Common myeloid progenitor, CD34-positive (primary cell): ENCODE measurements at regions not wholly inside any gene's neighbourhood (a gene's known extent, or its start where the extent isn't known, plus 50 kb on each side); places are given as distances from the start of the nearest gene placed in this dataset.
A peak's percentile ranks its signal among the peaks of the same experiment; 100 is the strongest.

Source experiments
- CTCF ChIA-PET: fragments of 350-600 bp; sonication (Branson Sonifier 250); formaldehyde crosslinking; loops from one replicate; lab custom pipeline; 2021; ENCODE audit warnings: antibody characterized with exemption; lab: Charles Lee
- POLR2A ChIA-PET: fragments of 350-600 bp; sonication (Branson Sonifier 250); formaldehyde crosslinking; loops from one replicate; lab custom pipeline; 2021; ENCODE audit warnings: antibody characterized with exemption; lab: Charles Lee
- DNase-seq, 3 donors: peaks; one replicate each; pipeline versions ENCODE4 v3.0.0 to v3.0.0-alpha.2; 2013
- H3K27ac ChIP-seq, 2 experiments: 1 replicate in 1 of 2; 2 replicates in 1 of 2; pipeline ENCODE4 v1.7.0; 2013; ENCODE audit warnings: inconsistent platforms in 2 of 2, low read length in 2 of 2, mild to moderate bottlenecking in 2 of 2, low read depth in 1 of 2, moderate library complexity in 1 of 2; ENCODE audit not compliant: severe bottlenecking in 2 of 2, insufficient read depth in 1 of 2, poor library complexity in 1 of 2
- H3K27me3 ChIP-seq, 5 experiments: replicated peaks in 2 of 5; 1 replicate in 3 of 5; 2 replicates in 2 of 5; pipeline versions ENCODE4 v1.6.1 to v1.7.0; 2013; ENCODE audit warnings: low read length in 4 of 5, mild to moderate bottlenecking in 2 of 5, moderate library complexity in 2 of 5, inconsistent platforms in 1 of 5; ENCODE audit not compliant: insufficient read depth in 5 of 5, control insufficient read depth in 4 of 5
- H3K36me3 ChIP-seq, 4 experiments: 1 replicate in 2 of 4; 2 replicates in 2 of 4; pipeline versions ENCODE4 v1.6.1 to v1.7.0; 2013; ENCODE audit warnings: low read length in 3 of 4, control low read depth in 1 of 4, mild to moderate bottlenecking in 1 of 4; ENCODE audit not compliant: control insufficient read depth in 4 of 4, insufficient read depth in 4 of 4
- H3K4me1 ChIP-seq, 4 experiments: 1 replicate in 3 of 4; 2 replicates in 1 of 4; pipeline versions ENCODE4 v1.6.1 to v1.7.1; 2013; ENCODE audit warnings: low read length in 3 of 4, mild to moderate bottlenecking in 3 of 4, control low read depth in 1 of 4, inconsistent platforms in 1 of 4, moderate library complexity in 1 of 4; ENCODE audit not compliant: control insufficient read depth in 4 of 4, insufficient read depth in 4 of 4; ENCODE audit errors: control extremely low read depth in 1 of 4
- H3K4me3 ChIP-seq, 7 experiments: 1 replicate in 4 of 7; 2 replicates in 3 of 7; pipeline versions ENCODE4 v1.5.1 to v1.7.0; 2013; ENCODE audit warnings: mild to moderate bottlenecking in 7 of 7, low read length in 6 of 7, moderate library complexity in 6 of 7, inconsistent platforms in 2 of 7, low read depth in 2 of 7, control low read depth in 1 of 7; ENCODE audit not compliant: insufficient read depth in 4 of 7, control insufficient read depth in 1 of 7; ENCODE audit errors: extremely low read depth in 1 of 7
- H3K9me3 ChIP-seq, 5 experiments: 1 replicate in 4 of 5; 2 replicates in 1 of 5; pipeline versions ENCODE4 v1.6.1 to v1.7.1; 2013; ENCODE audit warnings: low read length in 4 of 5, mild to moderate bottlenecking in 2 of 5, inconsistent platforms in 1 of 5, low read depth in 1 of 5, moderate library complexity in 1 of 5; ENCODE audit not compliant: control insufficient read depth in 4 of 5, insufficient read depth in 2 of 5; ENCODE audit errors: control extremely low read depth in 1 of 5
- WGBS: methylation state at CpG from one replicate; pipeline ENCODE4 v1.1.5; 2013; ENCODE audit not compliant: insufficient coverage; 5-methylcytosine and 5-hydroxymethylcytosine counted together

DNA sequence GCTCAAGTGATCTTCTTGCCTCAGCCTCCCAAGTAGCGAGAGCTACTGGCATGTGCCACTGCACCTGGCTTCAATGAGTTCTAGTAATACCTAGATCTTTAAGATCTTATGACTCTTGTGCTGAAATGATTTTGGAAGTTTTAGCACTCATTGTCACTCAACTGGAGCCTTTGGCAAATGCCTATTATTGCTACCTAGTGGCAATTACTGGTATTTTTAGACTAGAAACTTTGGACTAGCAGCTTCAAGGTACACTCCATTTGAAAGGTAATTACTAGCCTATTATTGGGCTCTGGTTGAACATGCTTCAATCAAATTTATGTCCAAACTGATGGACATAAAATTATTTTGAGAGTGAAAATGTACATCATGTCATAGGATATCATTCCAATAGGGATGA, 80.7 kb upstream of the MUCL1 start:
- Histone ChIP-seq H3K9me3 (no peaks in the 10 kb centered on the region), H3K4me1 (no peaks in the 10 kb centered on the region), H3K27me3 (peaks cover 0 to 4% (median 0%) of the 10 kb centered on the region in 5 experiments), H3K27ac (no peak overlapping the region), H3K4me3 (no peak overlapping the region), H3K36me3 (no peaks in the 10 kb centered on the region)
- POLR2A ChIA-PET: no interaction called here
- CTCF ChIA-PET: interaction anchor here (1.2 kb wide), 1 partner anchor 177 kb away, joined by 3 read pairs; no protein-coding TSS in a partner anchor
- DNase-seq: no peak
- 100% methylated on average over 1 of the region's 1 CpG for WGBS

DNA sequence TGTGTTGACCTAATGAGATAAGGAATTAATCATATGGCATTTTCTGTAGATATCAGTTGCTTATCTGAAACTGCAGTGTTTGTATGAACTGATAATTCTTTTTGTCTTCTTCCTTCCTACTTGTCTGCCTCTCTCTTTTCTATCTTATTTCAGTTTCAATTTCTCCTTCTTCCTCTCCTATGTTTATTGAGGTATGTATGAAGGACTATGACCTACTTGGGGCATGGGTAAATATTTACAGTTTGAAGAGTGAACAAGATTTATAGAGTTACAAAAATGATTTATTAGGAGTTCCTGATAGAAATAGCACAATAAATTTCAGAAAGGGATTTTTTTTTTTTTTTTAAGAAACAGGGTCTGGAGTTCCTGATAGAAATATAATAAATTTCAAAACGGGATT, 88.7 kb upstream of the MUCL1 start:
- ChIA-PET CTCF (interaction anchor here (2.7 kb wide), 1 partner anchor 15 kb away, joined by 12 read pairs; no protein-coding TSS in a partner anchor), POLR2A (no interaction called here)
- DNase-seq: peak in 1 of 3 donors; percentile 16
- peaks cover 0 to 3% (median 0%) of the 10 kb centered on the region in 4 experiments for H3K4me1 ChIP-seq
- no peak overlapping the region for H3K4me3 ChIP-seq
- H3K36me3 ChIP-seq: no peaks in the 10 kb centered on the region
- whole genome bisulfite sequencing: no CpG with 5 or more reads among the region's 1 CpG
- no peaks in the 10 kb centered on the region for H3K27me3 ChIP-seq
- no peaks in the 10 kb centered on the region for H3K9me3 ChIP-seq
- H3K27ac ChIP-seq: no peak overlapping the region

GRCh38 chr12:54762390-54762789, 91.9 kb upstream of the MUCL1 start:
- POLR2A ChIA-PET: no interaction called here
- CTCF ChIA-PET: interaction anchor here (1.3 kb wide), 1 partner anchor 12 kb away, joined by 4 read pairs; no protein-coding TSS in a partner anchor
- no peak overlapping the region for H3K27ac ChIP-seq
- 100% methylated on average over 1 of the region's 1 CpG for WGBS
- DNase-seq: no peak
- H3K9me3 ChIP-seq: peaks cover 0 to 10% (median 1%) of the 10 kb centered on the region in 5 experiments
- peaks cover 0 to 3% (median 0%) of the 10 kb centered on the region in 4 experiments for H3K4me1 ChIP-seq
- no peaks in the 10 kb centered on the region for H3K27me3 ChIP-seq
- H3K4me3 ChIP-seq: no peak overlapping the region
- no peaks in the 10 kb centered on the region for H3K36me3 ChIP-seq

DNA sequence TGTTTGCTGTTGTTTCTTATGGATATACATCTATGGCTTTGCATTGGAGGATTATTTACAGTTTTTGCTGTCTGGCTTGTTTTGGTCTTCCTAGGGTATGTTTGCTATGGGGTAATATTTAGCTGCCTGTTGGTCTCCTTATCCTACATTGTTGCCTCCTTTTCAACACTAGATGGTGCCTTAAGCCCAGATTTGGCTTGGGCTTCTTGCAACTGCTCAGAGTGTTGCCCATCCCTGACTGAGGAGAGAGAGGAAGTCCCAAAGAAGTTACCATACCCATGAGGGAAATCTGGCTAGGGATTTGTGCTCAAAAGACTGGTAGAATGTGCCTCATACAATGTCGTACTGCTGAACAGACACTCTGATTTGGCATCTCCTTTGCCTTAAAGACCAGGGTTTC, 94.6 kb upstream of the MUCL1 start:
- no peaks in the 10 kb centered on the region for H3K27me3 ChIP-seq
- H3K9me3 ChIP-seq: peaks cover 0 to 10% (median 1%) of the 10 kb centered on the region in 5 experiments
- no peak overlapping the region for H3K4me3 ChIP-seq
- 42% methylated on average over 1 of the region's 1 CpG for WGBS
- no peaks in the 10 kb centered on the region for H3K36me3 ChIP-seq
- no peaks in the 10 kb centered on the region for H3K4me1 ChIP-seq
- POLR2A ChIA-PET: no interaction called here
- peak; percentile 47 to 64 (median 61) for DNase-seq
- no peak overlapping the region for H3K27ac ChIP-seq
- CTCF ChIA-PET: interaction anchor here (0.7 to 2.0 kb wide), 13 partner anchors 10 to 328 kb away, joined by 3 to 13 read pairs (median 5); partner anchors contain the start of gene MUCL1

DNA sequence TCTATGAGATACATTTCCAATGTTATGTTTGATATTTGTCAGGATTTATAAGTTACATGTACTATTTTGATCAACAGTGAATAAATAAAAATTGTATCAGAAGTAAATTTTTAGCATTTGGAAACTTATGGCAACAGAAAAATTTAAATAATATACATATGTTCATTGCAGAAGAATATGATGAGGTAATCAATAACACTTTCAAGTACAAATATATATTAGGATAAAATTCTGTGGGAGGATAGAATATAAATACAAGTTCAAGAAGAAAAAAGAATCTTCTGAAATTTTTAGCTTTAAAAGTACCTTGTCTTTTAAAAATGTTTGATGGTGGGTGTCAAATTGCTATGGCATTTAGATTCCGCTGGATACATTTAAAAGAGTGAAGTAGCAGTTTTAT, 102.8 kb upstream of the MUCL1 start:
- 100% methylated on average over 1 of the region's 1 CpG for WGBS
- no peak overlapping the region for H3K4me3 ChIP-seq
- no peak overlapping the region for H3K27ac ChIP-seq
- H3K4me1 ChIP-seq: peaks cover 6 to 12% (median 11%) of the 10 kb centered on the region in 4 experiments
- DNase-seq: no peak
- ChIA-PET POLR2A (no interaction called here), CTCF (interaction anchor here (1.1 to 4.4 kb wide), 5 partner anchors 50 to 320 kb away, joined by 4 to 61 read pairs (median 30); no protein-coding TSS in a partner anchor)
- no peaks in the 10 kb centered on the region for H3K27me3 ChIP-seq
- no peaks in the 10 kb centered on the region for H3K36me3 ChIP-seq
- H3K9me3 ChIP-seq: no peaks in the 10 kb centered on the region

DNA sequence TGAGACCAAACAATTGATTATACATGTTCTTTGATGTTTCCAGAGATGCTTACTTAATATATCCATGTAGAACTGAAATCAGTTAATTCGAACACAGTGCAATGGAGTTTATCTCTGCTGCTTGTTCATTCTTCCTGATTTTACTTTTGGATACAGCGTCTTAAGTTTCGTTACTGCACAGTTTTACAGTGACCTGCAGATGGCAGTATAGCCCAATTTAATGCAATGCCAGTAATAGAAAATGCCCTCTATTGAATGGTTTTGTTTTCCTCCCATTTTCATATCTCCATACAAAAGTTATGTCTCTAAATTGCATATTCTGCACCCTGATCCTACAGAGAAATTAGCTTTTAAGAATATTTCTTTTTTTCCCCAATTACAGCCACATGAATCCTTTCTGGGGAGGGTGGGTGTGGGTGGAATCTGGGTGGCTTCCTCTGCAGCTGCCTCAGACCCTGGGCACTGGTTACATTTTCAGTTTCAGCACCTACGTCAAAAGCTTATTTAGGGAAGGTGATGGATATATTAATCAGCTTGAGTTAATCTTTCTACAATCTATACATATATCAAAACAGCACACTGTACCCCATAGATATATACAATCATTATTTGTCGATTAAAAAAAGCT, 101.1 kb upstream of the DCD start:
- Histone ChIP-seq H3K9me3 (peaks cover 0 to 5% (median 0%) of the 10 kb centered on the region in 5 experiments), H3K27me3 (no peaks in the 10 kb centered on the region), H3K4me3 (peak overlapping the region in 1 of 7 experiments; percentile 1), H3K27ac (no peak overlapping the region), H3K36me3 (no peaks in the 10 kb centered on the region), H3K4me1 (peaks cover 6 to 12% (median 11%) of the 10 kb centered on the region in 4 experiments)
- peak; percentile 72 to 86 (median 80) for DNase-seq
- WGBS: 25% methylated on average over 4 of the region's 5 CpGs
- ChIA-PET CTCF (interaction anchor here (0.9 to 4.4 kb wide), 32 partner anchors 9 to 398 kb away, joined by 3 to 61 read pairs (median 4); partner anchors contain the start of gene MUCL1), POLR2A (no interaction called here)

DNA sequence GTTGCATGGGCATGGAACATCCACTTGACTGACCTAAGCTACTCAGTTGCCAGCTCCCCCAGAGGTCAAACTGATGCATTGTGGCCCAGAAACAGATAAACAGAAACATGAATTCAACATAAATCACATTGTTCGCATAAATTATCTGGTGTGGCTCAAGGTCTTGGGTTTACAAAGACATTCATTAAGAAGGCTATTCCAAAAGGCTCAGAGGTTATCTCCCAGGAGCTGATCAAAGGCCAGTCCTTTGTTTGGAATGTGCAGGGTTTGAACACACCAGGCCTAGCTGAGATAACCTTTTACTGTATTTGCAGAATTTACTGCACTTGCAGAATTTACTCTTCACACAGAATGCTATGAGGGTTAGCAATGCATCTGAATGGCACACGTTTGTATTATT, 96.4 kb upstream of the DCD start:
- WGBS: 61% methylated on average over 2 of the region's 2 CpGs
- no peaks in the 10 kb centered on the region for H3K36me3 ChIP-seq
- H3K27ac ChIP-seq: no peak overlapping the region
- no peaks in the 10 kb centered on the region for H3K27me3 ChIP-seq
- ChIA-PET CTCF (interaction anchor here (1.1 to 2.4 kb wide), 3 partner anchors 15 to 328 kb away, joined by 3 to 12 read pairs (median 5); partner anchors contain the start of gene MUCL1), POLR2A (no interaction called here)
- peaks cover 0 to 4% (median 3%) of the 10 kb centered on the region in 4 experiments for H3K4me1 ChIP-seq
- peaks cover 0 to 11% (median 0%) of the 10 kb centered on the region in 5 experiments for H3K9me3 ChIP-seq
- H3K4me3 ChIP-seq: no peak overlapping the region
- DNase-seq: no peak
